WERI-Rb-1 (cell line): ENCODE measurements at regions not wholly inside any gene's neighbourhood (a gene's known extent, or its start where the extent isn't known, plus 50 kb on each side); places are given as distances from the start of the nearest gene placed in this dataset.

Source experiments
- DNase-seq: peaks from one replicate; pipeline ENCODE4 v3.0.0-alpha.2; 2020
- H3K27ac ChIP-seq: fragments of 250-450 bp; sonication (Bioruptor Pico); 2 replicates; pipeline ENCODE4 v1.5.1; 2020; ENCODE audit warnings: mild to moderate bottlenecking, moderate library complexity
- H3K27me3 ChIP-seq: fragments of 250-450 bp; sonication (Bioruptor Pico); 2 replicates; pipeline ENCODE4 v1.5.1; 2021; ENCODE audit warnings: mild to moderate bottlenecking, low read depth, moderate library complexity; ENCODE audit not compliant: insufficient read depth, severe bottlenecking
- H3K36me3 ChIP-seq: fragments of 250-450 bp; sonication (Bioruptor Pico); 2 replicates; pipeline ENCODE4 v1.5.1; 2020; ENCODE audit warnings: mild to moderate bottlenecking, moderate library complexity
- H3K4me3 ChIP-seq: 2 replicates; pipeline ENCODE4 v1.5.1; 2011; ENCODE audit warnings: low read depth, mild to moderate bottlenecking, control low read depth, low read length
- H3K9me3 ChIP-seq: fragments of 250-450 bp; sonication (Bioruptor Pico); 2 replicates; pipeline ENCODE4 v1.5.1; 2021; ENCODE audit warnings: mild to moderate bottlenecking, moderate library complexity; ENCODE audit not compliant: severe bottlenecking
- TF ChIP-seq, protein P1 (sequence below): IDR thresholded peaks from 2 replicates; pipeline ENCODE4 v1.5.1; 2011; ENCODE audit warnings: low read depth, mild to moderate bottlenecking, control low read depth, inconsistent platforms, low read length

DNA sequence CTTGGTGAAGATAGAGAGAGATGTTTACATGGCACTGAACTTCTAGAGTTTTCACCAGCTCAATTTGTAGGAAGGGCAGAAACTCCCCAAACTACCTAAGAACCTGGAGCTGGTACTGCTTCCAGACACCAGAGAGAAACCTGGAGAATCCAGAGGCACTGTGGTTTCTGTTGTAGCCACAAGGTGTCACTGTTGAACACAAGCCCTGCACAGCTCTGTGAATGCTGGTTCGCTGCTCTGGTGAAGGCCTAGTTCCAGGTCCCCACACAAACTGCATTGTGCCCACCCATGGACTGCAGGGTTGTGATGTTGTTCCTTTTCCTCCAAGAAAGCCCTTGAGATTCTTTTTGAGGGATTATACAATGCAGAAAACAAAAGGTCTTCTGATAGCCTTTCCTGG, 150.5 kb upstream of the HS6ST1 start:
- peak; percentile 27 for DNase-seq
- no peak overlapping the region for H3K27ac ChIP-seq
- TF ChIP-seq, protein P1, sequence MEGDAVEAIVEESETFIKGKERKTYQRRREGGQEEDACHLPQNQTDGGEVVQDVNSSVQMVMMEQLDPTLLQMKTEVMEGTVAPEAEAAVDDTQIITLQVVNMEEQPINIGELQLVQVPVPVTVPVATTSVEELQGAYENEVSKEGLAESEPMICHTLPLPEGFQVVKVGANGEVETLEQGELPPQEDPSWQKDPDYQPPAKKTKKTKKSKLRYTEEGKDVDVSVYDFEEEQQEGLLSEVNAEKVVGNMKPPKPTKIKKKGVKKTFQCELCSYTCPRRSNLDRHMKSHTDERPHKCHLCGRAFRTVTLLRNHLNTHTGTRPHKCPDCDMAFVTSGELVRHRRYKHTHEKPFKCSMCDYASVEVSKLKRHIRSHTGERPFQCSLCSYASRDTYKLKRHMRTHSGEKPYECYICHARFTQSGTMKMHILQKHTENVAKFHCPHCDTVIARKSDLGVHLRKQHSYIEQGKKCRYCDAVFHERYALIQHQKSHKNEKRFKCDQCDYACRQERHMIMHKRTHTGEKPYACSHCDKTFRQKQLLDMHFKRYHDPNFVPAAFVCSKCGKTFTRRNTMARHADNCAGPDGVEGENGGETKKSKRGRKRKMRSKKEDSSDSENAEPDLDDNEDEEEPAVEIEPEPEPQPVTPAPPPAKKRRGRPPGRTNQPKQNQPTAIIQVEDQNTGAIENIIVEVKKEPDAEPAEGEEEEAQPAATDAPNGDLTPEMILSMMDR = peak; percentile 86
- H3K9me3 ChIP-seq = peaks cover 34% of the 10 kb centered on the region
- H3K36me3 ChIP-seq = no peaks in the 10 kb centered on the region
- H3K4me3 ChIP-seq = no peak overlapping the region
- no peaks in the 10 kb centered on the region for H3K27me3 ChIP-seq

DNA sequence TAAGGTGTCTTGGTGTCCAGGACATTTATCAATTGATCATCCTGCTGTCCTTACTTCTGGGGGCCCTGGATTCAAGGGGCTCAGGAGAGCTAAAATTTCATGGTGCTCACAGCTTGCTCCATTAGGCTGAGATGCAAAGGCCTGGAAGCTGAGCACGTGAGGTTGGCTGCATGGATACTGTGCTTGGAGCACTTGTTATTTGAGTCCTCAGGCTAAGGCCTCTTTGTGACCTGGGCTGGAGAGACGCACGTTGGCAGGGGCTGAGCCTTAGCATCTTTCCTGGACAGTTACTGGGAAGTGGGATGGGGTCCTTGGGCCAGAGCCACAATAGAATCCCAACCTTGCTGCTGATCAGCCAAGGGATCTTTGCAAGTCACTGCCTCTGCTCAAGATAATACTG, 151.2 kb upstream of the HS6ST1 start:
- Histone ChIP-seq H3K9me3 (peaks cover 34% of the 10 kb centered on the region), H3K27me3 (no peaks in the 10 kb centered on the region)
- DNase-seq = no peak

DNA sequence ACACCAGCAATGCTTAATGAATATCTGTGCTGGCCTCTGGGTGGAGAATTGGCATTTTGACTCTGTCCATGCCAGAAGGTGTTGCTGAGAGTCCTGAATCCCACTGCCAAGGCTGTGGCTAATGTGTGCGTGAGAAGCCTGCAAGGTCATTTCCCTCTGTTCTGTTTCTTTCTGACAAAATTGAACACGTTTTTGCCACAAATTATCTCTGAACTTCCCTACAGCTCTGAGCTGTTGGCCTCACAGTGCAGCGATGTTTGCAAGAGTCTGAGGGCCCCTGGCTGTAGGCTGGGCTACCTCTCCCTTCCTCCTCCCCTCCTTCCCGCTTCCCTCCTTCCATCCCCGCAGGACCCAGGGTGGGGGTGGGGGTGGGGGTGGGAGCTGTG, 154.1 kb upstream of the HS6ST1 start:
- TF ChIP-seq, protein P1 = no peak
- no peaks in the 10 kb centered on the region for H3K36me3 ChIP-seq
- H3K9me3 ChIP-seq = peaks cover 28% of the 10 kb centered on the region
- H3K4me3 ChIP-seq = no peak overlapping the region
- no peak for DNase-seq
- H3K27ac ChIP-seq = no peak overlapping the region
- no peaks in the 10 kb centered on the region for H3K27me3 ChIP-seq

More for the DNA sequence above, 151.2 kb upstream of the HS6ST1 start:
- H3K4me3 ChIP-seq = no peak overlapping the region
- H3K27ac ChIP-seq = no peak overlapping the region
- TF ChIP-seq, protein P1 = no peak
- no peaks in the 10 kb centered on the region for H3K36me3 ChIP-seq

DNA sequence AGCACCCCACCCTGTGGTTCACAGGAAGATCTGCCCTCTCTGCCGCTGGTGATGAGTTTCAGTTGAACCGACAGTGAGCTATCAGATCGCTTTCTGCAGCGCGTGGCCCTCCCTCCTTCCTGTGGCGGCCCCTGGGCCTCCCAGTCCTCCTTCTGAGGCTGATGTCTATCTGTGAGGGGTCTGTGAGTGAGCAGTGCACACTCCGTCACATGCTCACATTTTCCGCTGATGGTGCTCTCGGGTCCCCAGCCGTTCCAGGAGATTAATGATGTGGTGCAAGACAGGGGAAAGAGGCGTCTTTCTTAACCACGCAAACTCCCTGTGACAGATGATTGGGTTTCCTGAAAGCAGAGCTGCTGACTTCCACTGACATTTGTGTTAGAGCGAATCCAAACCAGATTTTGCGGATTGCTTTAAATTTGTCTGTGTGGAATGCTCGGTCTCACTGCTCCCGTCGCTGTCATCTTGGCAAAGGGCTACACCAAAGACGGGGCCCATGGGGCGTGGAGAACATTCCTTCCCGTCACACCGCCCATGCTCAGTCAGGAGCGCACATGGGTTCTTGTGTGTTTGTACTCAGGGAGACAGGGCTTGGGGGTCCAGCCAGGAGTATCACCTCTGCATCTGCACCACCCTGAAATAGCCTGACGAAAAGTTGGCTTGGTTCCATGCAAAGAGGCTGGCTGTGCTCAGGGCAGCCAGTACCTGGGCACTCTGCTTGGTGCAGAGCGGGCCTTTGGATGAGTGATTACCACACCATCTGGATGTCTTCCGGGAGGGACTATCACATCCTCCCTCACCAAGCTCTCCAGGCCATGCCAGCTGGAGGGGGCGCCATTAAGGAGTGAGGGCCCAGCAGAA, 154.7 kb upstream of the HS6ST1 start:
- Histone ChIP-seq H3K9me3 (peaks cover 21% of the 10 kb centered on the region), H3K36me3 (no peaks in the 10 kb centered on the region), H3K4me3 (no peak overlapping the region), H3K27ac (no peak overlapping the region), H3K27me3 (no peaks in the 10 kb centered on the region)
- TF ChIP-seq, protein P1 = no peak
- no peak for DNase-seq

DNA sequence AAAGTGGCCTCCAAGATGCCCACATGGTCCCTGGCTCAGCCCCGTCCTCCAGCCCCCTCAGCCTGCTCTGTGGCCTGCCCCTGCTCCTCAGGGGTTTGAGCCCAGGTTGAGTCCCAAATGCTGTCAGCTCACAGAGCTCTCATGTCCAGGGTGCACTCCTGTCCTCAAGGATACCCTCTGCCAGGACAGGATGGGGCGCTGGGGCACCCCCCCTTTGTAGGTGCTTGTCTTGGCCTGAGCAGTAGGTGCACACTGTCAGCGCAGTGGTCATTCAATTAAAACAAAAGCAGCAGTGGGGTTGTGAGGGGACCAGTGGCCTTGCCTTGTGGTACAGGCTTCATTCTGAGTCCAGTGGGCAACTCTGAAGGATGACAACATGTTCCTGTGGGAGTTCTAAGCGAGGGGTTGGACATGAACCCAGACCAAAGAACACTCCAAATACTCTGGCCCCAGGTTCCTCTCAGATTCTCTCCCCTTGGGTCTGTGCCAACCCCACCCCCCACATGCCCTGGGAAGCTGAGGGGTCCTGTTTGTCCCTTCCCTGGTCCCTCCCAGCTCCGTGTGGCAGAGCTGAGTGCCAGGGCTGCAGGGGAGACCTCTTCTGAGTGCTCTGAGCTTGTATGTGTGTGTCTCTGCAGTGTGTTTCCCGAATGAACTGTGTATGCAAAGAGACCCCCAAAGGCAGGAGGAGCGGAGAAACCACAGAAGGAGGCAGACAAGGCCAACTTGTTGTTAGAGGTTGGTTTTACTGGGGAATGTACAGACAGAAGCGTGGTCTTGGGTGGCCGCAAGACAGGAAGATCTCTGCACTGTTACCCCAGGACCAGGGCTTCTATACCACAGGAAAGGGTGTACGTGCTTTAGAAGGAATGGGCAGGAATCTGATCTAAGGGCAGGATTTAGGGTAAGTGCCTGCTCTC, 155.6 kb upstream of the HS6ST1 start:
- Histone ChIP-seq H3K9me3 (peaks cover 12% of the 10 kb centered on the region), H3K4me3 (no peak overlapping the region), H3K27me3 (no peaks in the 10 kb centered on the region), H3K36me3 (no peaks in the 10 kb centered on the region), H3K27ac (no peak overlapping the region)
- no peak for DNase-seq
- TF ChIP-seq, protein P1 = no peak
